ENCODE measurements at regions not wholly inside any gene's neighbourhood (a gene's known extent, or its start where the extent isn't known, plus 50 kb on each side); places are given as distances from the start of the nearest gene placed in this dataset.

DNA sequence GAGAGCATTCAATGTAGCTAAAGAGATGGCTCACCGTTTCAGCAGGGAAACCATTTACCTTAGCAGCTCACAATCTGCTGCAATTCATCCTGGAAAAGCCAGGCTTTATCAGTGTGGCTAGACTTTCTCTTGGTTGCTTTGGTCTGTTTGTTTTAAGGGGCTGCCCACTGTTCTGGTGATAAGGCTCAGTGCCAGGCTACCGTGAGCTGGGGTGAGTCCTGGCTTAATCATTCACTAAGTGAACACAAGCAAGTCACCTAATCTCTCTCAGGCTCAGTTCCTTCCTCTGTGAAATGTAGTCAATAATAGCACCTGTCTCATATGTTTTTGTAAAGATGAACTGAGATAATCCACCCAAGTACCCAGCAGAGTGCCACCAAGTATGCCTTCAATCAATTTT is 229.0 kb downstream of the TEX29 start:
- Histone ChIP-seq H3K27me3 (ENCODE audit: low read depth) (peaks cover 55% of the 10 kb centered on the region), H3K9me3 (replicated peaks) (peaks cover 8% of the 10 kb centered on the region), H3K36me3 (no peaks in the 10 kb centered on the region), H3K4me3 (no peak overlapping the region), H3K4me1 (no peaks in the 10 kb centered on the region), H3K27ac (replicated peaks) (no peak overlapping the region)
- TF ChIP-seq, protein P1, sequence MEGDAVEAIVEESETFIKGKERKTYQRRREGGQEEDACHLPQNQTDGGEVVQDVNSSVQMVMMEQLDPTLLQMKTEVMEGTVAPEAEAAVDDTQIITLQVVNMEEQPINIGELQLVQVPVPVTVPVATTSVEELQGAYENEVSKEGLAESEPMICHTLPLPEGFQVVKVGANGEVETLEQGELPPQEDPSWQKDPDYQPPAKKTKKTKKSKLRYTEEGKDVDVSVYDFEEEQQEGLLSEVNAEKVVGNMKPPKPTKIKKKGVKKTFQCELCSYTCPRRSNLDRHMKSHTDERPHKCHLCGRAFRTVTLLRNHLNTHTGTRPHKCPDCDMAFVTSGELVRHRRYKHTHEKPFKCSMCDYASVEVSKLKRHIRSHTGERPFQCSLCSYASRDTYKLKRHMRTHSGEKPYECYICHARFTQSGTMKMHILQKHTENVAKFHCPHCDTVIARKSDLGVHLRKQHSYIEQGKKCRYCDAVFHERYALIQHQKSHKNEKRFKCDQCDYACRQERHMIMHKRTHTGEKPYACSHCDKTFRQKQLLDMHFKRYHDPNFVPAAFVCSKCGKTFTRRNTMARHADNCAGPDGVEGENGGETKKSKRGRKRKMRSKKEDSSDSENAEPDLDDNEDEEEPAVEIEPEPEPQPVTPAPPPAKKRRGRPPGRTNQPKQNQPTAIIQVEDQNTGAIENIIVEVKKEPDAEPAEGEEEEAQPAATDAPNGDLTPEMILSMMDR (IDR thresholded peaks at IDR 0.05; ENCODE audit: borderline replicate concordance), result no peak
- DNase-seq, result no peak
- intact Hi-C loops (cut with micrococcal nuclease), result no loop called here

DNA sequence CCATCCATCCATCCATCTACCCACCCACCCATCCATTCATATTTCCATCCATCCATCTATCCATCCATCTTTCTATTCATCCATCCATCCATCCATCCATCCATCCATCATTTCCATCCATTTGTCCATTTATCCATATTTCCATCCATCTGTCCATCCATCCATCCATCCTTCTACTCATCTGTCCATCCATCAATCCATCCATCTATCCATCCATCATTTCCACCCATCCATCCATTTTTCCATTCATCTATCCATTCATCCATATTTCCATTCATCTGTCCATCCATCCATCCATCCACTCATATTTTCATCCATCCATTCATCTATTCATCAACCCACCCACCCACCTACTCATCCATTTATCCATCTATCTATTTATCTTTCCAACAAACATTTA is 229.6 kb downstream of the TEX29 start:
- no peak overlapping the region for H3K27ac ChIP-seq (replicated peaks)
- intact Hi-C loops (cut with micrococcal nuclease), result no loop called here
- no peaks in the 10 kb centered on the region for H3K4me1 ChIP-seq
- H3K9me3 ChIP-seq (replicated peaks), result peaks cover 7% of the 10 kb centered on the region
- peaks cover 61% of the 10 kb centered on the region for H3K27me3 ChIP-seq (ENCODE audit: low read depth)
- no peak for DNase-seq
- TF ChIP-seq, protein P1 (IDR thresholded peaks at IDR 0.05; ENCODE audit: borderline replicate concordance), result no peak
- no peak overlapping the region for H3K4me3 ChIP-seq
- no peaks in the 10 kb centered on the region for H3K36me3 ChIP-seq

DNA sequence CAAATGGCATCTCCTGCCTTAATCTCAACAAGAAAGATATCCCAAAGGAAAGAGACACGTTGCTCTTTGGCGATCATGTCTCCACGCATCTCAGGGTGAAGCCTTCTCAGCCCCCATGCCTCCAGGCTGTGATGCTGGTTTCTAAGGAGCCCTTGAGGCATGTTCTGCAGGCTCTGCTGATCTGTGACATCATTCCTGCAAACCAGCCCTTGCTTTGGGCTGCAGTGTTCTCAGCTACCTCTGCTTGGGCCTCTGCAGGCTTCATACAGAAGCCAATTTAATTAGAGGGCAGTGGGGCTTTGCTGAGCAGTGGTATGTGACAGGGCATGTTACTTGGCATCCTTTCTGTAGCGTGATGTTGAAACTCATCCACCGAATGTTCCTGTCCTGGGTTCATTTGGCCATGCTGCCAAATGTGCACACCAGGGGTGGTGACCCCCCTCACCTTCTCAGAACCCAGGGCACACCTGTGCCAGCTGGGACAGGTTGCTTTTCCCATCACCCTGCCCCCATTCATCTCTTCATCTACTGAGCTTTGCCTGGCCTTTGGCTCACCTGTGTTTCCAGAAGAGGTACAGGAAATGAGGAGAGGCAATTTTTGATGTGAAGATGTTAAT is 230.9 kb downstream of the TEX29 start:
- intact Hi-C loops (cut with micrococcal nuclease), result no loop called here
- no peak for DNase-seq
- TF ChIP-seq, protein P1 (IDR thresholded peaks at IDR 0.05; ENCODE audit: borderline replicate concordance), result no peak
- no peaks in the 10 kb centered on the region for H3K36me3 ChIP-seq
- H3K27me3 ChIP-seq (ENCODE audit: low read depth), result peaks cover 73% of the 10 kb centered on the region
- H3K4me3 ChIP-seq, result no peak overlapping the region
- H3K27ac ChIP-seq (replicated peaks), result no peak overlapping the region
- H3K9me3 ChIP-seq (replicated peaks), result peaks cover 5% of the 10 kb centered on the region
- no peaks in the 10 kb centered on the region for H3K4me1 ChIP-seq

DNA sequence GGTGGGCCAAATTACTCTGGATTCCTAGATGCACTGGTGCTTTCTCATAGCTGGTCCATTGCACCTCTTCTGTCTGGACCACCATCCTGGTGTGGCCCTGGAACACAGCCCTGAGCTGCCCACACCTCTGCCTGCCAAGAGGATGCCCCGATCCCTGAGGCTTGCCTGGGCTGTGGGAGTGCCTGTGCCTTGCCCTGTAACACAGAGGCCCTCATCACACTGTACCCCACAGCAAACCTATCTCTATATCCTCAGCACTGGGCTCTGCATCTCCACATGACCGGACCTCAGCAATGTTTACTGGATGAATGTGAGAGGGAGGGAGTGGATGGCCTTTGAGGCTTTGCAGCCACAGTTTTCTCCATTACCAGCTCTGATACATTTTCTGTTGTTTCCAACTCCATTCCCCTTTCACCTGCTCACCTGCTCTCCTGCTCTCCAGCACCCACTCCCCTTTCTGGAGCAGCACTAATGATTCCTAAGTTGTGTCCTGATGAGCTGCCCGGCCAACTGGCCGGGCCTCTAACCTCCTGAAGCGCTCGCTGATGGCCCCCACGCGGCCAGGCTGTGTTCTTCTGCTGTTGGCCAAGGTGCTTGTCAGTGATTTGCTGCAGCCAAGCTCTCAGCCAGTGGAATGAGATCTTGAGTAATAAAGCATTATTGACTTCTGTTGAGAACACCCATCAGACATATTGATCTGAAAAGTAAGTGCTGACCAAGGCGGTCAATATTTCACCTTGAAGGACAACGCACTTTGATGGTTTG is 232.6 kb downstream of the TEX29 start:
- H3K27me3 ChIP-seq (ENCODE audit: low read depth), result peaks cover 78% of the 10 kb centered on the region
- H3K36me3 ChIP-seq, result no peaks in the 10 kb centered on the region
- no peaks in the 10 kb centered on the region for H3K4me1 ChIP-seq
- TF ChIP-seq, protein P1 (IDR thresholded peaks at IDR 0.05; ENCODE audit: borderline replicate concordance), result no peak
- intact Hi-C loops (cut with micrococcal nuclease), result no loop called here
- peaks cover 5% of the 10 kb centered on the region for H3K9me3 ChIP-seq (replicated peaks)
- no peak overlapping the region for H3K27ac ChIP-seq (replicated peaks)
- DNase-seq, result no peak
- H3K4me3 ChIP-seq, result no peak overlapping the region

DNA sequence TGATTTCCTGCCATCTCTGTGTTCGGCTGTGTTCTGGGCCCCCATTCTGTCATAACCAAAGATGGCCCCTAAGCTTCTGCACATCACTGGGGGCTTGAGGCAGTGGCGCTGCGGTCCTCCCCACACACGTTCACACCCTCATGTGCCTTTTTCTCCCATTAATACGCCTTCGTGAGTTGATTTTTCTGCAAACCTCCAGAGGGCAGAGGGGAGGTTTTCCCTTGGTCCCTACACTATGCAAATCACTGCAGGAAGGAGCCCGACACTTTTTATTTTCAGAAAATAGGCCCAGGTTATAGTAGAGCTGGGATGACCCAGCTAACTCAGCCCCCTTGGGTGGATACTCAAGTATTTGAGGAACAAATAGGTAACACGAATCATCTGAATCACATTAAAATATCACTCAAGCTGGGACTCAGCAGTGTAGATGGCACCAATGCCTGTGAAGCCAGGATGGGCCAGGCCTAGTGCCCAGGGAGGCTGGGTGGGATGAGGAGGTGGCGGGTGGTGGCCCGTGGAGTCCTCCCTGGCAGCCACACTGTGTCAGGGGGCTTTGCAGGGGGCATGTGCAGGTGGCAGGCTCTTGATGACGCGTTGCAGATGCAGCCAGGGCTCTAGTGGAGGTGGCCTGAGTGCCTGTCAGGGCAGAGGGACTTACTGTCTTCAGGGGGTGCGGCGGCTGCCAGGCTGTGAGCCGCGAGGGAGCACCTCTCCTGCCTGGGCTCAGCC is 234.3 kb downstream of the TEX29 start:
- peaks cover 80% of the 10 kb centered on the region for H3K27me3 ChIP-seq (ENCODE audit: low read depth)
- DNase-seq, result no peak
- no peak overlapping the region for H3K4me3 ChIP-seq
- intact Hi-C loops (cut with micrococcal nuclease), result no loop called here
- H3K36me3 ChIP-seq, result no peaks in the 10 kb centered on the region
- TF ChIP-seq, protein P1 (IDR thresholded peaks at IDR 0.05; ENCODE audit: borderline replicate concordance), result no peak
- H3K27ac ChIP-seq (replicated peaks), result no peak overlapping the region
- H3K9me3 ChIP-seq (replicated peaks), result peaks cover 5% of the 10 kb centered on the region
- H3K4me1 ChIP-seq, result no peaks in the 10 kb centered on the region
